Loucy (cell line): ENCODE measurements at regions not wholly inside any gene's neighbourhood (a gene's known extent, or its start where the extent isn't known, plus 50 kb on each side); places are given as distances from the start of the nearest gene placed in this dataset.

Experiments
- EZH2phosphoT487 ChIP-seq: fragments of 200-600 bp; IDR thresholded peaks from 2 replicates; pipeline ENCODE4 v1.6.1; 2018; ENCODE audit warnings: antibody characterized with exemption, mild to moderate bottlenecking, moderate library complexity, borderline replicate concordance
- TF ChIP-seq, protein P1 (sequence below): fragments of 200-600 bp; sonication (generic); conservative IDR thresholded peaks from 2 replicates; pipeline ENCODE4 v1.5.1; 2014; ENCODE audit warnings: mild to moderate bottlenecking, antibody characterized with exemption, low read length

DNA sequence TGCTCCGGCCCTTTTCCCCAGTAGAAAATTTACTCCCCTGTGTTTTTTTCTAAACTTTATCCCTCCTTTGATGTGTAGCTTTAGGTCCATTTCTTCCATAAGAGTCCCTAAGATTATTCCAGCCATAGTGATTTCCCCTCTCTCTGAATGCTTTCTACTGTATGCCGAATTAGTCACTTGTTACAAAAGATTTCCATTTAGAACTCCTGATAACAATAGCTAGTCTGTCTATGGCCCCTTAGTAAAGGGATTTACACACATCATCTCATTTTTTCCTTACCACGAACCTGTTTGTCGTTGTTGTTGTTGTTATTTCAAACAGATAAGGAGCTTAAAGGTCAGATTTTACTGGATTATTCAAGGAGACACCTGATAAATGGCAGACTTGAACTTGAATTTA is 256.1 kb downstream of the PAX3 start:
- TF ChIP-seq EZH2phosphoT487 = no peak
- TF ChIP-seq, protein P1, sequence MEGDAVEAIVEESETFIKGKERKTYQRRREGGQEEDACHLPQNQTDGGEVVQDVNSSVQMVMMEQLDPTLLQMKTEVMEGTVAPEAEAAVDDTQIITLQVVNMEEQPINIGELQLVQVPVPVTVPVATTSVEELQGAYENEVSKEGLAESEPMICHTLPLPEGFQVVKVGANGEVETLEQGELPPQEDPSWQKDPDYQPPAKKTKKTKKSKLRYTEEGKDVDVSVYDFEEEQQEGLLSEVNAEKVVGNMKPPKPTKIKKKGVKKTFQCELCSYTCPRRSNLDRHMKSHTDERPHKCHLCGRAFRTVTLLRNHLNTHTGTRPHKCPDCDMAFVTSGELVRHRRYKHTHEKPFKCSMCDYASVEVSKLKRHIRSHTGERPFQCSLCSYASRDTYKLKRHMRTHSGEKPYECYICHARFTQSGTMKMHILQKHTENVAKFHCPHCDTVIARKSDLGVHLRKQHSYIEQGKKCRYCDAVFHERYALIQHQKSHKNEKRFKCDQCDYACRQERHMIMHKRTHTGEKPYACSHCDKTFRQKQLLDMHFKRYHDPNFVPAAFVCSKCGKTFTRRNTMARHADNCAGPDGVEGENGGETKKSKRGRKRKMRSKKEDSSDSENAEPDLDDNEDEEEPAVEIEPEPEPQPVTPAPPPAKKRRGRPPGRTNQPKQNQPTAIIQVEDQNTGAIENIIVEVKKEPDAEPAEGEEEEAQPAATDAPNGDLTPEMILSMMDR = no peak
